ENCODE measurements at regions not wholly inside any gene's neighbourhood (a gene's known extent, or its start where the extent isn't known, plus 50 kb on each side); places are given as distances from the start of the nearest gene placed in this dataset.

GRCh38 chr2:217396165-217396564 lies 536.3 kb upstream of the TNP1 start:
- no peak for TF ChIP-seq EZH2 (IDR thresholded peaks at IDR 0.05; ENCODE audit: low read depth)
- TF ChIP-seq, protein P1, sequence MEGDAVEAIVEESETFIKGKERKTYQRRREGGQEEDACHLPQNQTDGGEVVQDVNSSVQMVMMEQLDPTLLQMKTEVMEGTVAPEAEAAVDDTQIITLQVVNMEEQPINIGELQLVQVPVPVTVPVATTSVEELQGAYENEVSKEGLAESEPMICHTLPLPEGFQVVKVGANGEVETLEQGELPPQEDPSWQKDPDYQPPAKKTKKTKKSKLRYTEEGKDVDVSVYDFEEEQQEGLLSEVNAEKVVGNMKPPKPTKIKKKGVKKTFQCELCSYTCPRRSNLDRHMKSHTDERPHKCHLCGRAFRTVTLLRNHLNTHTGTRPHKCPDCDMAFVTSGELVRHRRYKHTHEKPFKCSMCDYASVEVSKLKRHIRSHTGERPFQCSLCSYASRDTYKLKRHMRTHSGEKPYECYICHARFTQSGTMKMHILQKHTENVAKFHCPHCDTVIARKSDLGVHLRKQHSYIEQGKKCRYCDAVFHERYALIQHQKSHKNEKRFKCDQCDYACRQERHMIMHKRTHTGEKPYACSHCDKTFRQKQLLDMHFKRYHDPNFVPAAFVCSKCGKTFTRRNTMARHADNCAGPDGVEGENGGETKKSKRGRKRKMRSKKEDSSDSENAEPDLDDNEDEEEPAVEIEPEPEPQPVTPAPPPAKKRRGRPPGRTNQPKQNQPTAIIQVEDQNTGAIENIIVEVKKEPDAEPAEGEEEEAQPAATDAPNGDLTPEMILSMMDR (conservative IDR thresholded peaks at IDR 0.05) = no peak

All from PC-9 (cell line).